Astrocyte of the spinal cord (primary cell): ENCODE measurements at regions not wholly inside any gene's neighbourhood (a gene's known extent, or its start where the extent isn't known, plus 50 kb on each side); places are given as distances from the start of the nearest gene placed in this dataset.
"Not testable (repeated sequence)": the region's sequence is repeated elsewhere in the genome, so short reads cannot be mapped to it uniquely, and the experiment has no call there.

ENCODE experiments used
- DNase-seq: peaks from one replicate; pipeline ENCODE4 v3.0.0; 2011; ENCODE audit warnings: low read depth, low spot score
- H3K4me3 ChIP-seq: 2 replicates; pipeline ENCODE4 v1.5.1; 2011; ENCODE audit warnings: low read depth, mild to moderate bottlenecking, low read length, moderate library complexity
- CTCF ChIP-seq: IDR thresholded peaks from 2 replicates; pipeline ENCODE4 v1.5.1; 2012; ENCODE audit warnings: low read depth, mild to moderate bottlenecking, low read length, inconsistent platforms
- in situ Hi-C: cut with HindIII; loops from 2 replicates; pipeline ENCODE4 v1.10.0; 2017; ENCODE audit warnings: low sequenced_read_pairs

DNA sequence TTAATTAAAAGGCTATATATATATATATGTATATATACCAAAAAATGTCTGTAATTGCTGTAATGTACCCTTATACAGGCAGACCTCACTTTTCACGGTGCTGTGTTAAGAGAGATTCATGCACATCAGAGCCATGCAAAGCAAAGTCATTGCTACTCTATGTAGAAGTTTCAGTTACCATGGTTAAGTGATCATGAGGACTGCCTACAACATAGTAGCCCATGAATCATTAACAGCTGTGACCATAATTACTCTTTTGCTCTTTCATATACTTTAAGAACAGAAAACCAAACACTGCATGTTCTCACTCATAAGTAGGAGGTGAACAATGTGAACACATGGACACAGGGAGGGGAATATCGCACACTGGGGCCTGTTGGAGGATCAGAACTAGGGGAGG, 225.3 kb upstream of the EPHA3 start:
- TF ChIP-seq CTCF: no peak
- no peak overlapping the region for H3K4me3 ChIP-seq
- in situ Hi-C loops: no loop called here
- no peak for DNase-seq

- DNase-seq, H3K4me3 ChIP-seq, in situ Hi-C loops: not testable (repeated sequence)
These were observed 220.8 kb upstream of the EPHA3 start for GRCh38 chr3:88886624-88887023.

- in situ Hi-C loops: no loop called here
- no peak for DNase-seq
- H3K4me3 ChIP-seq: no peak overlapping the region
- TF ChIP-seq CTCF: no peak
These were observed 211.4 kb upstream of the EPHA3 start for GRCh38 chr3:88896026-88896425.

- no peak for DNase-seq
- TF ChIP-seq CTCF: no peak
- no peak overlapping the region for H3K4me3 ChIP-seq
- in situ Hi-C loops: no loop called here
These were observed 195.0 kb upstream of the EPHA3 start for GRCh38 chr3:88912294-88912877.

DNA sequence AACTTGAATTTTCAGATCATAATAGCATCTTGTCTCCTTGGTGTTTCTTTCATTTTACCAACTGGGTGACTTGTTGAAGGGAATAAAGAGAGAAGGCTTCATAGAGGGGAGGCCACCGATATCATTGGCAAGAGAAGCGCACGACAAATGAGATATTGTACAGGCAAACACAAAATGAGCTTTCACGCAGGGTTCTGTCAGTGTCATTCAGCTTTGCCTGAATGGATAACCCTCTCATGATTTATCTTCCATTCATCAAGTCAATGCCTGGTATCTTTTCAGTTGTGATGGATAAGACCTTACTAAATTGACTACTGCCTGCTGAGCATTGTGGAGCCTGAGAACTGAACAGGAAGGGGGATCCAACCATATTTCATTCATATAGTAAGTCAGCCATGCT, 188.6 kb upstream of the EPHA3 start:
- DNase-seq: no peak
- no peak for TF ChIP-seq CTCF
- in situ Hi-C loops: no loop called here
- no peak overlapping the region for H3K4me3 ChIP-seq

DNA sequence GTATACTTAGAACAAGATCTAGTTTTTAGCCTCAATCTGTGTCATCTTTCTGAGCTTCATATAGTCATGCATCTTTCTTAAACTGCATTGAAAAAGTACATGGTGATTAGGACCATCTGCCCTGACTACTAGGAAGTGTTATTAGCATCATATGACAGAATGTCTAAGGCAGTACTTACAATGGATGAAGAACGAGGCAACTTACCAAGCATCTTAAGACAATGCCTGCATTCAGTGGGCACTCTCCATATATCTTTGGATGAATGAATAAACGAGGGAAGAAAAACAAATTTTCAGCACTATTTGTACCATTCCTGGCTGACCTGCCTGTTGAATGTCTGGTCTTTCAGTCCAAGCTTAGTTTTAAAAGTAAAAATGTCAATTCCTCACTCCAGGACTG, 185.4 kb upstream of the EPHA3 start:
- in situ Hi-C loops: no loop called here
- DNase-seq: no peak
- H3K4me3 ChIP-seq: no peak overlapping the region
- no peak for TF ChIP-seq CTCF

DNA sequence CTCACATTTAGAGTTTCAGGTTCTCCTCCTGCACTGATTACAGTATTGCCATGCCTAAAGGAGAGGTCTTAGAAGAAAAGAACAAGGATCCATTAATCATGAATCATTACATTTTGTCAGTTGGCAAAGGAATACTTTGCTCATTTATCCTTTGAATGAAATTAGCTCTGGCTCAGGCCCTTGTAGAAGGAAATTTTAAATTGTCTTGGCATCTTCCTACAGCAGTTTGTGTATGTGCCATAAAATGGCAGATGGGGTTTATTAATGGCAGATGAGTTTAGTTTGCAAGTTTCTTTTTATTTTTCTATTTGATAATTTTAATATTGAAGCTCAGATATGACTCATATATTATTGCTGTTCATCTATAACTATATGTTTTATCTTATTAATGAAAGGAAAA, 181.2 kb upstream of the EPHA3 start:
- DNase-seq: no peak
- in situ Hi-C loops: no loop called here
- no peak overlapping the region for H3K4me3 ChIP-seq
- no peak for TF ChIP-seq CTCF
